Lower leg skin (tissue), 3 donors: ENCODE measurements at regions not wholly inside any gene's neighbourhood (a gene's known extent, or its start where the extent isn't known, plus 50 kb on each side); places are given as distances from the start of the nearest gene placed in this dataset.
"Not testable (repeated sequence)": the region's sequence is repeated elsewhere in the genome, so short reads cannot be mapped to it uniquely, and the experiment has no call there.

Source experiments
- CTCF ChIP-seq, 3 donors: fragments of 450-650 bp; IDR thresholded peaks; one replicate each; pipeline ENCODE4 v1.5.1; 2016; ENCODE audit warnings: antibody characterized with exemption in 3 of 3, mild to moderate bottlenecking in 3 of 3, moderate library complexity in 2 of 3
- POLR2A ChIP-seq, 2 donors: fragments of 450-650 bp; IDR thresholded peaks; one replicate each; pipeline ENCODE4 v1.6.1; 2016 to 2017; ENCODE audit warnings: antibody characterized with exemption in 2 of 2, mild to moderate bottlenecking in 1 of 2, moderate library complexity in 1 of 2

- not testable (repeated sequence) for TF ChIP-seq CTCF, POLR2A (IDR thresholded peaks at IDR 0.05)
These were observed 117.7 kb downstream of the FAM53A start for GRCh38 chr4:1566301-1566837.
